Fibroblast of the aortic adventitia (primary cell): ENCODE measurements at regions not wholly inside any gene's neighbourhood (a gene's known extent, or its start where the extent isn't known, plus 50 kb on each side); places are given as distances from the start of the nearest gene placed in this dataset.

Experiments used
- DNase-seq: peaks from one replicate; pipeline ENCODE4 v3.0.0-alpha.2; 2010; ENCODE audit warnings: low read depth
- H3K4me3 ChIP-seq: 2 replicates; pipeline ENCODE4 v1.5.1; 2011; ENCODE audit warnings: low read depth, mild to moderate bottlenecking, control low read depth, low read length, moderate library complexity
- CTCF ChIP-seq: IDR thresholded peaks from 2 replicates; pipeline ENCODE4 v1.5.1; 2011; ENCODE audit warnings: mild to moderate bottlenecking, low read length, control low read depth, inconsistent platforms; ENCODE audit not compliant: insufficient read depth

- no peak for TF ChIP-seq CTCF
- H3K4me3 ChIP-seq, result no peak overlapping the region
- DNase-seq, result no peak
Observed at GRCh38 chr1:37332126-37332525, 142.3 kb upstream of the ZC3H12A start.

- no peak for TF ChIP-seq CTCF
- DNase-seq, result no peak
- H3K4me3 ChIP-seq, result no peak overlapping the region
Observed at GRCh38 chr1:37338658-37339057, 135.7 kb upstream of the ZC3H12A start.

DNA sequence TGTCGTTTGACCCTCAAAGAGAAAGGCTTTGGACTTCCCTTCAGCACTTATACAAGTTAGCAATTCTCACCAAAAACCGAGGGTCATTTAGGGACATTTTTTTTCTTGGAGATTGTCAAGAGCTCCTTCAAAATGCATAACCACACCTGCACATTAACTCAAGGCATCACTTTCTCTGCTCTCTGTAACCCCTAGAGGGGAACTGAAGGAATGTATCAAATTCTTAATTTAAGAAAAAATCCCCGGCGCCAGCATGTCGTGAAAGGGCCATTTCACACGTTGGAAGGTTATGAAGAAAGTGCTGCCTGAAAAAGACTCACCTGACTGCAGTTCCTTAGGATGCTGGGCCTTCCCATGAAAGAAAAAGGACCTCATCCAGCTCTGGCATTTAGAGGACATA, 131.6 kb upstream of the ZC3H12A start:
- TF ChIP-seq CTCF, result no peak
- no peak overlapping the region for H3K4me3 ChIP-seq
- DNase-seq, result no peak

DNA sequence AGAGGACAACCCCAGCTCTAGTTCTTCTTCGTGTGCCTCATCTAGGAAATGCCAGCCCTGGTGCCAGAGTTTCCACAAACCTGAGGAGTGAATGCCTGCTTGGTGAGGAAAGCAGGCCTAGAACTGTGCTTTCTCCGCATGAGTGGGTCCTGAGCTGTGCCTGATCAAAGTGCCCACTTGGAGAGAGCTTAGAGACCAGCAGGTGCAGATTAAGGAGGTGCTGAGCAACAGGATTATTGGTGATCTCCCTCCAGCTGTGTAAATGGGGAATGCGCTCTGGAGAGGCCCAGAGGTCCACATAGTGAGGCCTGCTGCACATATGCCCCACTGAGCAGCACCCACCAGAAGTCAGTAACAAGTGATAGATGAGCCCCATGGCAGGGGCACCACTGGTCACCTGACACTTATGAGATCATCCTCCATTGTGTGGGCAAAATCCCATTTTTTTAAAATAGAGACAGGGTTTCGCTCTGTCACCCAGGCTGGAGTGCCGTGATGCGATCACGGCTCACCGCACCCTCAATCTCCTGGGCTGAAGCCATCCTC, 127.2 kb upstream of the ZC3H12A start:
- no peak for TF ChIP-seq CTCF
- no peak for DNase-seq
- H3K4me3 ChIP-seq, result no peak overlapping the region

GRCh38 chr1:37353871-37354270, 120.5 kb upstream of the ZC3H12A start:
- no peak for DNase-seq
- no peak overlapping the region for H3K4me3 ChIP-seq
- TF ChIP-seq CTCF, result no peak

DNA sequence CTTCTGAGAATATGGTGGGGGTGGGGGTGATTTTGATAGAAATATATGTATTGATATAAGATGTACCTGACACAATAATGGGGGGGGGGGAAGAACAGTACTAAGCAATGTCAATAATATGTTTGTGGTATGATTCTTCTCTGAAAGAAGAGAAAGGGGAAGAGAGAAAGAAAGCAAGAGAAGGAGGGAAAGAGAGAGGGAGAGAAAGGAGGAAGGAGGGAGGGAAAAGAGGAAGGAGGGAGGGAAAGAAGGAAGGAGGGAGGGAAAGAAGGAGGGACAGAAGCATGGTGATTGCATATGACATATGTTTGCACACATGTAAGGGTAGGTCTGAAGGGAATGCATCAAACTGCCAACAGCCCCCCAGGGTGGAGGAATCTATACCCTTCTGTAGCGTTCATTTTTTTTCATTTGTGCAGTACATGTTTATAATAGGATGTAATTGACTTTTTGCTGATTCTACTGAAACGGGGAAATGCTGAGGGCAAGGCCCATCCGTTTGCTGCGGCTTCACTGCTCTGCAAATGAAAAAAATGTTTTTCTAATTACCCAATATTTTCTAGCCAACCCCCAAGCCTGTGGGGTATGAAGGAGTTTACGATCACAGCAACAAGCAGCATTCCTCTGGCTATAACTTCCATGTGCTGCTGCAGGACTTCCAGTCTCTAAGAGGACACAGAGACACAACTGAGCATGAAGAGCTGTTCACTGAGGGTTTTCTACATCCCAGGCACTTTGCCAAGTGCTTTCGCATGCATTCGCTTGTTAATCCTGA, 119.3 kb upstream of the ZC3H12A start:
- H3K4me3 ChIP-seq, result no peak overlapping the region
- no peak for TF ChIP-seq CTCF
- DNase-seq, result no peak
